Cardiac muscle cell (in vitro differentiated cells and primary cell): ENCODE measurements at regions not wholly inside any gene's neighbourhood (a gene's known extent, or its start where the extent isn't known, plus 50 kb on each side); places are given as distances from the start of the nearest gene placed in this dataset.

Experiments
- DNase-seq, 2 donors: peaks; one replicate each; pipeline versions ENCODE4 v3.0.0 to v3.0.0-alpha.2; 2010 to 2017; ENCODE audit warnings: low read depth in 1 of 2, low spot score in 1 of 2
- H3K27ac ChIP-seq: fragments of 200-600 bp; sonication (generic); 2 replicates; pipeline ENCODE4 v1.5.1; 2016
- H3K27me3 ChIP-seq: fragments of 200-600 bp; sonication (generic); 2 replicates; pipeline ENCODE4 v1.6.0; 2016; ENCODE audit warnings: control low read depth
- H3K36me3 ChIP-seq: fragments of 200-600 bp; sonication (generic); 2 replicates; pipeline ENCODE4 v1.5.1; 2016; ENCODE audit warnings: control low read depth
- H3K4me1 ChIP-seq: fragments of 200-600 bp; sonication (generic); 2 replicates; pipeline ENCODE4 v1.8.1; 2017; ENCODE audit warnings: low read depth, mild to moderate bottlenecking, mixed run types
- H3K4me3 ChIP-seq: fragments of 200-600 bp; sonication (generic); 2 replicates; pipeline ENCODE4 v1.5.1; 2016; ENCODE audit warnings: mild to moderate bottlenecking
- H3K9me3 ChIP-seq: fragments of 200-600 bp; sonication (generic); 2 replicates; pipeline ENCODE4 v1.5.1; 2017; ENCODE audit warnings: low read depth, mild to moderate bottlenecking, control low read depth
- CTCF ChIP-seq: IDR thresholded peaks from 2 replicates; pipeline ENCODE4 v1.5.1; 2012; ENCODE audit warnings: low read depth, mild to moderate bottlenecking, low read length

DNA sequence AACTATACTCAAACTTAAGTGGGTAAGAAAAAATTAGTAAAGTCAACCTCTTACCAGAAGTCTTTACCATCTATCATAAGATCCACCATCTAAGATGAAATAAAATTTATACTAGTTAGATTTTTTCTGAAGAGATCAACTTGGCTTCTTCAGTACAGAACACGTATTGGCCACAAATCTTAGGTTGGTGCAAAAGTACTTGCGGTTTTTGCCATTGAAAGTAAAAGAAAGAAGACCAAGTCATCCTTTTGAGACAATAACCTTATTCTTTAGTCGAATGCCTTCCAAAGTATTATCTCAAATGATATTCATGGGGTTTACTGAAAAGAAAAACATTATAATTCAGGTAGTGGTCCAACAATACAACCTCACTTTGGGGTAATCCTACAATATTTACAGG, 292.6 kb upstream of the PTCHD4 start:
- Histone ChIP-seq H3K27ac (no peak overlapping the region), H3K9me3 (peaks cover 3% of the 10 kb centered on the region), H3K4me1 (no peaks in the 10 kb centered on the region), H3K36me3 (no peaks in the 10 kb centered on the region), H3K27me3 (no peaks in the 10 kb centered on the region), H3K4me3 (no peak overlapping the region)
- no peak for DNase-seq
- TF ChIP-seq CTCF: no peak

- Histone ChIP-seq H3K36me3 (no peaks in the 10 kb centered on the region), H3K27ac (no peak overlapping the region), H3K9me3 (peaks cover 3% of the 10 kb centered on the region), H3K4me3 (no peak overlapping the region), H3K4me1 (no peaks in the 10 kb centered on the region), H3K27me3 (no peaks in the 10 kb centered on the region)
- DNase-seq: no peak
- TF ChIP-seq CTCF: no peak
Measured at GRCh38 chr6:48401016-48401415, 290.0 kb upstream of the PTCHD4 start.

GRCh38 chr6:48397887-48398286, 286.9 kb upstream of the PTCHD4 start:
- DNase-seq: no peak
- Histone ChIP-seq H3K27me3 (no peaks in the 10 kb centered on the region), H3K4me3 (no peak overlapping the region), H3K27ac (no peak overlapping the region), H3K4me1 (no peaks in the 10 kb centered on the region), H3K9me3 (peaks cover 3% of the 10 kb centered on the region), H3K36me3 (no peaks in the 10 kb centered on the region)
- TF ChIP-seq CTCF: no peak

DNA sequence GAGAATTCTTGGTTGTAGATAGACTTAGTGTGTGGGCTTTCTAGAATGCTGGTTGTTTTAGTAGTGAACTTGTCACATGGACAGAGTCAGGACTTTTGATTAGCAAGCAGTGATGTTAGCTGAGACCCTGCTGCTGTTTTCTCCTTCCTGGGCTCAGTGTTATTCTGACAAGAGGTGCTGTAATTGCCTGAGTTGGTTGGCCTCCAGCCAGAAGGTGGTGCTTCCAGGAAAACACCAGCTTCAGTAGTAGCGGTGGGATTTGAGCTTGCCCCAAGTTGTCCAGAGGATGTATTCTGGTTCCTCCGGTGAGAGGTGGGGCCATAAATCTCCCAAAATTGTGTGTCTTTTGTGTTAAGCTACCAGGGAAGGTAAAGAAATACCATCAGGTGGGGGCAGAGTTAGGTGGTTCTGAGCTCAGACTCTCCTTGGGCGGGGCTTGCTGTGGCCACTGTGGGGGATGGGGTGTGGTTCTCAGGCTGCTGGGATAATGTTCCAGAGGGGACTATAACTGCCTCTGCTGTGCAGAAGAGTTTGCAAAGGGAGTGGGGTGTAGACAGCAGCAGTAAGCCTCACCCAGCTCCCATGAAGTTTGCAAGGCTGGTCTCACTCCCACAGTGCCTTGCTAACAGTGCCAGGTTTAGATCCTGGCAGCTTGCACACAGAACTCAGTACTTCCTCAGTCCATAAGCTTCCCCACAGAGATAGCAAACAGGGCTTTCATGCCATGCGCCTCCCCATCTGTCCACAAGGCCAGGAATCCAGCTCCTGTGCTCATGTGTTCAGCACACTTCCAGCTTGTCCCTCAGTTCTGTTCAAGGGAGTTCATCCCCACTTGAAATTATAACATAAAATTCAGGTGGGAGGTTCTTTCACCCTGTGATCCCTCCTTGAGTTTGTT, 278.4 kb upstream of the PTCHD4 start:
- no peak for TF ChIP-seq CTCF

DNA sequence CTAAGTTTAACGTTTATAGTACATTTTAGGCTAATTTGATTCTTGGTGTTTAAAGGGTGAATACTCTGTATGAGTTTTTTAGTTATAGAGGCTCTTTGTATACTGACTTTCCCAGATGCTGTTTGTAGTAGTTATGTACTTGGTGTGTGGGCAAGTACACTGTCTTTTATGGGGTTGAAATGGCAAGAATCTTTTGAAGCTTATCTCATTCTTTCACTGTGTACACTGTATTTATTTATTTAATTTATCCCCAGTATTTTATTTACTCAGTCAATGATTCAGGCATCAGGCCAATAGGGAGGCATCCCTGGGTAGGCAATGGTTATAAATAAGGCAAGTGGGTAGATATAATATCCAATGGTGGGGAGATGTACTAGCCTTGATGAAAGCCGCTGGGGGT, 277.0 kb upstream of the PTCHD4 start:
- Histone ChIP-seq H3K4me3 (no peak overlapping the region), H3K27me3 (no peaks in the 10 kb centered on the region), H3K4me1 (no peaks in the 10 kb centered on the region), H3K27ac (no peak overlapping the region), H3K36me3 (no peaks in the 10 kb centered on the region), H3K9me3 (no peaks in the 10 kb centered on the region)
- no peak for DNase-seq
- no peak for TF ChIP-seq CTCF

More for the DNA sequence above, 278.4 kb upstream of the PTCHD4 start:
- Histone ChIP-seq H3K27me3 (no peaks in the 10 kb centered on the region), H3K4me3 (no peak overlapping the region), H3K27ac (no peak overlapping the region), H3K9me3 (no peaks in the 10 kb centered on the region), H3K36me3 (no peaks in the 10 kb centered on the region), H3K4me1 (no peaks in the 10 kb centered on the region)
- DNase-seq: peak in 1 of 2 donors; percentile 25
